Limb (tissue), 2 donors: ENCODE measurements at regions not wholly inside any gene's neighbourhood (a gene's known extent, or its start where the extent isn't known, plus 50 kb on each side); places are given as distances from the start of the nearest gene placed in this dataset.
"Not testable (repeated sequence)": the region's sequence is repeated elsewhere in the genome, so short reads cannot be mapped to it uniquely, and the experiment has no call there.

Experiments used
- DNase-seq, 2 donors: peaks; one replicate each; pipeline ENCODE4 v3.0.0-alpha.2; 2016; ENCODE audit errors: extremely low spot score in 2 of 2

DNA sequence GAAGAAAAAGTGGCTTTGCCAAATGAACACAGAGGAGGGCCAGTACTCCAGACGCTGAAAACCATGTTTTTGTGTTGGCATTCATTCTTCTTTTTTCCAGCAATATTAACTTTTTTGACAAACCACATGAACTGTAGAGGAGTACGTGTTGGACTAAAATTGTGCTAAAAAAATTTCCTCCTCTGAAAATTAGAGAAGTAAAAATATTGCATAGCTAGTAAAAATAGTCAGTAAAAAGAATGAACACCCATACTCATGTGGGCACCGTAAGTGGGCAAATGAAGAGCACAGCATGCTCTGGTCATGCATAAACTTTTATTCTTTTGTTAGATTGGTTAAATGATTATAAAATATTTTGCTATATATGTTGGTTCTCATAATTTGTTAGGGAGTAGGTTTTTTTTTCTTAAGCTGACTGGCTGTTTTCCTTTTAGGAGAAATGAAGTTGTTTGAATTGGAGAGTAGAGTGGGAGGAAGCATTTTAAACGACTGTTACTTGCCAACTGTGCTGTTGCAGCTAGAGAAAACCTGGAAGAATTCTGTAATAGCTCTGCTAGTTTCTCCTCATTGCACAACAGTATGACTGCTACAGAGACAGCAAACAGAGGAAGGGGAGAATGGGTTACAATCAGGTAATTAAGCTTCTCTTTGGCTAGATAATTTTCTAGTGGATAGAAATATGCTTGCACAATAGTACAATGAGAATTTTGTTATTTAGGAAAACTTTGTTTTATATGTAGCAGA, 222.4 kb downstream of the KCTD12 start:
- DNase-seq = peak in 1 of 2 donors; percentile 33

DNA sequence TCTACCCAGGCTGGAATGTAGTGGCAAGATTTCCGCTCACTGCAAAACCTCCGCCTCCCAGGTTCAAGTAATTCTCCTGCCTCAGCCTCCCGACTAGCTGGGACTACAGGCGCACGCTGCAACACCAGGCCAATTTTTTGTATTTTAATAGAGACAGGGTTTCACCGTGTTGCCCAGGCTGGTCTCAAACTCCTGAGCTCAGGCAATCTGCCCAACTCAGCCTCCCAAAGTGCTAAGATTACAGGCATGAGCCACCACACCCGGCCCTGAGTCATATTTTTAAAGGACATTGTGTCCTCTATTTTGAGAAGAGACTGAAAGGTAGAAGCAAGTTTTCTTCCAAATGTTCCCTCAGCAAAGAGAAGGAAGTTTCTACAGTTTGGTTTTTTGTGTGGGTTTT, 227.1 kb downstream of the KCTD12 start:
- DNase-seq = not testable (repeated sequence)

DNA sequence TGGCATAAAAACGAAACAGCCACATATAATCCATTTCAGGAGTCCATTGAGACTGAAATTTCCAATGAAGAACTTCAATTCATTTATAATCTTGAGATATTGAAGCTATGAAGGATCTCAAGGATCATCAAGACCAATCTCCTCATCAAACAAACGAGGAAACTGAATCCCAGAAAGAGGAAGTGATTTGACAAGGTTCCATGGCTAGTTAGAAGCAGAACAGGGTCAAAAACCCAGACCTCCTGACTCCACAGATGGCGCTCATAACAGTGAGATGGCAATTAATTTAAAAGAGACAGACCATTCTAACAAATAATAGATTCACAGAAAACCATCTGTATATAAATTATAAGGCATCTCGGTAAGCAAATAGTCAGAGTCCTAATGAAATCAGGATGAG, 229.7 kb downstream of the KCTD12 start:
- no peak for DNase-seq

DNA sequence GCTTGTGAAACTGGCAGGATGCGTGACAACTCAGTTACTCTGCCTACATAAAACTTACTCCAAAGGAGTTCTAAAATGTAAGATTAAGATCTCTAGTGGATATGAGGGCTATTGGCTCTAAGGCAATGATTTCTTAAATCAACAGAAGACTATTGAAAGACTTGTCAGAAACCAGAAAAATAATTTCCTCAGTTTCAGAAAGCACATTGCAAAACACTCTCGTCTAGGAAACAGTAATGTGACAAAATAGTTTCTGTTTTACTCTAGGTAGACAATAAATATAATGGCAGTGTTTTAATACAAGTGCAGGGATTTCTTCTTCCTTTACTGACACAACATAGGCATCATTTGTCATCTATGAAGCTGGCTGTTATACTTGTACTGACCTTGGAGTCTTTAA, 230.1 kb downstream of the KCTD12 start:
- no peak for DNase-seq

DNA sequence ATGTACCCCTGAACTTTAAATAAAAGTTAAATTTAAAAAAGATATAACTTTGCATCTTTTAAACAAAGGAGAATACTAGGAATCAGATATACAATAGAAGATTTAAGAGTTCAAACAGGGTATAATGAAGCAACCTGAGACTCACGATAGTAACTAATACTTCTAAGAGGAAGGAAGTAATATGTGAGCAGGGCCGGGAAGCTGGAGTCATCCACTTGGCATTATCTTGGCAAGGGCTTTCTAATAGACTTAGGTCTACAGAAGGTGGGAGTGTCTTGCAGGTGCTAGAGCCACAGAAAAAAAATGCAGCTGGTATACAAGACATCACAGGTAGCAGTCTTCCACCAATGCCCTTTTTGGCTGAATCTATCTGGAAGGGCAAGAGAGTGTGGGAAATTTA, 231.9 kb downstream of the KCTD12 start:
- DNase-seq = no peak

DNA sequence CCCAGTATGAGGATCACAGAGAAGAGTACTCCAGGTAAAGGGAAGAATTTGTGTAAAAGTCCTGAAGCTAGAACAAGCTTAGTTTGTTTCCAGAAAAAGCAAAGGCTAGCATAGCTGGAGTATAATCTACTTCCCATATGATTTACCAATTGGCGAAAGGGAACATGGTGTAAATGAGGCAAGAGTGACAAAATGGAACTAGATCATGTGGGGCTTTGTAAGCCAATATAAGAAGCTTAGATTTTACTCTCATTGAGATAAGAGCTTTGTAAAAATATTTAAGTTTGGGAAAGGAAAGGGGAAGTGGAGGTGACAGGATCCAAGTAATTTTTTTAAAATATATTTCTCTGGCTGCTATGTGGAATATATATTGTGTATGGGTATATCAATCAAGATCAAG, 234.9 kb downstream of the KCTD12 start:
- no peak for DNase-seq

DNA sequence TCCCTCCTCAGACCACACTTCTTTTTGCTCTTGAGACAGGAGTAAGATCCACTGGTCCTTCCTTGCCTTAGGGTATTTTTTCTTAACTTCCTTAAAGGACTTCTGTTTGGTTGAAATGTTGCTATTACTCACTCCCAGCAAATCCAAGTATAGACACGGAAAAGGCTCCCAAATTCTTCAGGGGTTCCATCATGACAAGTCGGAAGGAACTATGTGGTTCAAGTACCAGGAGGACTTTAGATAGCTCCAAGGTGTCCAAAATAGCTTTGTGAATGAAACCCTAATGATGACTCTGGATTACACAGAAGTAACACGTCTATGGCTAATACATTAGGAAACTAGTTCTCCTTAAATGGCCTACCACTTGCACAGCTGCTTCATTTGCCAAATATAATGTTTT, 238.7 kb downstream of the KCTD12 start:
- DNase-seq = no peak

DNA sequence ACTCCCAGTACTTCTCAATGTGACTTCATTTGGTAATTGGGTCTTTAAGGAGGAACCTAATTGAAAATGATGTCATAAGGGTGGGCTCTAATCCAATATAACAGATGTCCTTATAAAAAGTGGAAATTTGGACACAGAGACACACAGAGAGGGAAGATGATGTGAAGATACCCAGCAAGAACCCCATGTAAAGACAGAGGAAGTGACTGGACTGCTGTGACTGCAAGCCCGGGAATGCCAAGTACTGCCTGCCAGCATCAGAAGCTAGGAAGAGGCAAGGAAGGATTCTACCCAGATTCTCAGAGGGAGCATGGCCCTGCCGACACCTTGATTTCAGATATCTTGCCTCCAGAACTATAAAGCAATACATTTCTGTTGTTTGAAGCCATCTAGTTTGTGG, 239.3 kb downstream of the KCTD12 start:
- no peak for DNase-seq

DNA sequence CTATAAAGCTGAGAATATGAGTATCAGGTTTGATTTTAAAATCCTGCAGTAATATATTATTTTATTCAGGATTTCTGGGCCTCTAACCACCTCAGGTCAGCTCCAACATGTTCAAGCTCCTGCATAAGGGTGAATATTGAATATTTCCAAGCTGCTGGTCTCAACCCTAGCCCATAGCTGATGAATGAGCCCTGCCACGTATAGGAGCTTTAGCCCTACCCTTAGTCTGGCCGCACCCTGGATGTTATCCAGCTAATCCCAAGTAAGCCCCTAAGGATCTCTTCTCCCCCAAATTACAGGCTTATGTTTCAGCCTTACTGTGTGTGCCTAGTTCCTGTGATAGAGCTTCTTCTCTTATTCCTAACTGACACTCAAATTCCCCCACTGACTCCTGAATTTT, 240.6 kb downstream of the KCTD12 start:
- DNase-seq = no peak

DNA sequence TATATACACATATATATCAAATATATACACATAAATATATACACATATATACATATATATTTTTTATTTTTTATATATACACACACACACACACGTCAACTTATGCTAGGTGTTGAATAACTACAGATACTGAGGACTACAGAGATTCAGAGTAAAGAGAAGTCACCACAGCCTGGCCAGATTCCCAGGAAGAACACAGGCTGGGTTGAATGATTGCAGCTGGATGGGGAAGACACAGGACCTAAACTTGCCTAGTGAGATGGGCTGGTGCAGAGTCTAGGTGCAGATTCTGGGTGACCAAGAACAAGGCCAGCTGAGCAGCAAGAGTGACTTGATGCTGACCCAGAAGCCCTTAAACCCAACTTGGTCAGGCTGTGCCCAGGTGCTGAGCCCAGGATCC, 241.3 kb downstream of the KCTD12 start:
- no peak for DNase-seq

DNA sequence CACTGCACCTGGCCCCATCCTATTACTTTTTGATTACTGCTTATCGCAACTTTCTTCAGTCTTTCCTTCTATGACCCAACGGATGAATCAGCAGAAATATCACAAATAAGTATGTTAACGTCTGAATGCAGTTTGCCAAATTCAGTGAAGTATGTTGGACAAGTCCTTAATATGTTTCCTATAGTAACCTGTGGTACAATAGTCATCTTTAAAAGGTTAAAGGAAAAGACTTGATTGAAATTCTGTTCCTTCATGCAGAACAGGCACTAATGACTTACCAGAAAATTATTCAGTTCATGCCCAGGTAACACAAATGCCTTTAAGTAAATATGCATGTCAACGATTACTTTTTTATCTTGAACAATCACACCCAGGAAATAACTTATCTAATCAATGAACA, 242.6 kb downstream of the KCTD12 start:
- DNase-seq = no peak

DNA sequence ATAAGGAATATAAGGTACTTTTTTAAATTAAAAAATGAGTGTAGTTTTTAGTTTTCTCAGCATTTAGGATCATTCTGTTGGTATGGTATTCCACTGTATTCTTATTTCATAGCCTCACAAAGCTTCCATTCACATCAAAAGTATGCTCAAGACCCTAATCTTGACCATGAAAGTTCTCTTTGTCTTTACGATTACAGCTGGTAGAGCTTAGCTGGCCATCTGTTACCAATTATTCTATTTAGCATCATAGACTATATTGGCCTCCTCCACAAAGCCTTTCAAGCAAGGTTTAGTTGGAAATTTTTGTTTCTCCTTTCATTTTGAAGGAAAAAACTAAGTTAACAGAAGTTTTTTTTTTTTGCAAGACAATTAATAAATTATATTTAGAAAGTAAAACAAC, 245.1 kb downstream of the KCTD12 start:
- peak in 1 of 2 donors; percentile 81 for DNase-seq

DNA sequence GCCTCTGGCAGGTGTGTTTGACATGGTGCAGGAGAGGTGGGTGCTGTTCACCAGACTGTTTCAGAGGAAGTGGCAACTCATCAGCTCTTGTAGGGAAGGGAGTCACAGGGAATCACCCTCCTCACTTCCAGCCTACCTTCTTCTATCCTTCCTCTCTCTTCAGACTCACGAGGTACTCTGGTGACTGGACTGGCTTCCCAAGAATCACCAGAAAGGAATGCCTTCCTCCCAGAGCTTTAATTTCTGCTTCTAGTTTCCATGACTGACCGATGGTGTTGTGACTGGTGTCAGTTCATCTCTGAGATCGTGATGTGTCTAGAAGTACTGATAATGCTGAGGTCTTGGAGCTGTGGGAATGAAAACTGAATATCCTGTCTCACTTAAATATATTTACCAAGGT, 247.3 kb downstream of the KCTD12 start:
- no peak for DNase-seq

DNA sequence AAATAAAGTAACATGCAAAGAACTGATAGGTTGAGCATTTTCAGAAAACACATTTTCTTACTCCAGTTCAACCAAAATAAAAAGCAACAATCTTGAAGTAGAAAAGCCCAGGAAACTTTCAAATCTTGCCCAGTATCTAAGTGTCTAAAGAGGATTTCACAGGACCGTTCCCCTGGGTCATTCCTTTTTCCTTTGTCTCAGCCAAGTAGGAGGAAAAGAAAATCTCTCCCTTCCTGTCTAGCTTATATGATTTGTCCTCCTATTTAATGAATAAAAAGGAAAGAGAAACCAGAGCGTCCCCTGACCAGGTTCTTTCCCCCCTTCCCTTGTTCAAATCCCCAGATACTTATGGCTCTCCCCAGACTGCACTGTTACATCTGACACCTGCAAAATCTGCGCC, 248.0 kb downstream of the KCTD12 start:
- peak in 1 of 2 donors; percentile 37 for DNase-seq

DNA sequence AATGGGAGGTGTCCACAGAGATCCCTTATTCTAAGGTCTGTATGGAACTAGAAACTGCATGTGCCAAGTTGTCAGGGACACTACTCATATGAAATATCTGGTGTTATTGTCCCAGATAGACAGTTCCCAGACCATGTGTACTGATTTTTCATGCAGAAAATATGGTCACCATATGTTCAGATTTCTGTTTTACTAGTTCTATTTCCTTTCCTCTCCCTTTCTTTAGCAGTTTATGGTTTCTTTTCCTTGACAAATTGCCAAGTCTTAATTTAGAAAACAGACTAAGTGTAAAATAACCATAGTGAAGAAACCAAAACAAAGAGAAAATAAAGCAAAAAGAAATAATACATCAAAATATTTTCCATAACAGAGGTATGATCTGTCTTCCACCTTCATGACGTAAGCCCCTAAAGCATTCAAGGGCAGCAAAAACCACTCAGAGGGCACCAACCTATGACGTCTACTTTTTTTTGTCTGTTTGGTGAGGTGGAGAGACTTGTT, 248.5 kb downstream of the KCTD12 start:
- peak in 1 of 2 donors; percentile 79 for DNase-seq

DNA sequence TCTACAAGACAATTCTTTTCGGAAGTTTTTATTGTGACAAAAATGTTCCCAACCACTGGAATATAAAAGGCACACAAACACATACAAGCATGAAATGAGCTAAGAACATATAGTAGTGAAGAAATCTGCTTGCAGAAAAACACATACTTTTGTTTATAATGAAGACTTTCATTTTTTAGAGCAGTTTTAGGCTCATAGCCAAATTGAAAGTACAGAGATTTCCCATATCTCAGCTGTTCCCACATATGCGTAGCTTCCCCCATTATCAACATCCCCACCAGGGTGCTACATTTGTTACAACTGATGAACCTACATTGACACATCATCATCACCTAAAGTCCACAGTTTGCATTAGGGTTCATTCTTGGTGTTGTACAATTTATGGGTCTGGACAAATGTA, 249.4 kb downstream of the KCTD12 start:
- DNase-seq = peak in 1 of 2 donors; percentile 29

DNA sequence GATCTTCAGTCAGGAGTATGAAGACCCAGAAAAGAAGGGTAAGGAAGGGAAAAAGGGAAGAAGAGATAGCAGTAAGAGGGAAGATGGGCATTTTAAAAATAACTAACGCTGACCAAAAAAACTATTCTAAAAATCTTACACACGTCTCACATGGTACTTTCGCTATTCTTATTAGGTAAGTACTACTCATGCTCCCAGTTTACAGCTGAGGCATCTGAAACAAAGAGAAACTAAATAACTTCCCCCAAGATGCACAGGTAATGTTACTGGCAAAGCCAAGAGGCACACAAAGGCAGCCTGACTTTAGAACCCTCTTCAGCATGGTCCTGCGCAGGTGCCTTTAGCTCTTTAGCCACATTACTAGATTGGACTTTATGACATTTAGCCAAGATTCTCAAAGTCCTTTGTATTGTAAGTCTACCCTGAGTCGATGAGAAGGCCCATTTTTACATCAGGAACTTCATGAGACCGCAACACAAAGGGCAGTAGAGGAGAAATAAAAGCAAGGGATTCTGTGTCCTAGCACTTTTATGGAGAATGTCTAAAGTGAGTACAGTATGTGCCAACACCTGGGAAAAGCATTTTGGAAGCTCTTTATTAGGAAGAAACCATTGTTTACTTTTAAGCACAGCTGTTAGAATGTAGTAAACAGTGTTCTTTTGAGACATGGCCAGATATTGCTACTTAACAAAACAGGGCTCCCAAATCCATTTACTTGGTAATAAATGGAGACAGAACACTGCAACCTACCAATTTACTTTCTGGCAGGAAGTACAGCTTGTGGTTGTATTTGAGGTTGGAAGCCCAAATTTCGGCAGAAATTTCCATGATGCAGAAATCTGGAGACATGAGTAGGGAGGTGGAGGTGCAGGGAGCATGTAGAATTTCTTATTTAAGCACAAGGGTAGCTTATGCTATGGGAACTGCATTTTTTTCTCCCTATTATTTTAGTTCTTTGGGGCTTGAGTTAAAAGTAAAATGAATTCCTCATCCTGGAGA, 250.7 kb downstream of the KCTD12 start:
- peak in 1 of 2 donors; percentile 44 for DNase-seq

DNA sequence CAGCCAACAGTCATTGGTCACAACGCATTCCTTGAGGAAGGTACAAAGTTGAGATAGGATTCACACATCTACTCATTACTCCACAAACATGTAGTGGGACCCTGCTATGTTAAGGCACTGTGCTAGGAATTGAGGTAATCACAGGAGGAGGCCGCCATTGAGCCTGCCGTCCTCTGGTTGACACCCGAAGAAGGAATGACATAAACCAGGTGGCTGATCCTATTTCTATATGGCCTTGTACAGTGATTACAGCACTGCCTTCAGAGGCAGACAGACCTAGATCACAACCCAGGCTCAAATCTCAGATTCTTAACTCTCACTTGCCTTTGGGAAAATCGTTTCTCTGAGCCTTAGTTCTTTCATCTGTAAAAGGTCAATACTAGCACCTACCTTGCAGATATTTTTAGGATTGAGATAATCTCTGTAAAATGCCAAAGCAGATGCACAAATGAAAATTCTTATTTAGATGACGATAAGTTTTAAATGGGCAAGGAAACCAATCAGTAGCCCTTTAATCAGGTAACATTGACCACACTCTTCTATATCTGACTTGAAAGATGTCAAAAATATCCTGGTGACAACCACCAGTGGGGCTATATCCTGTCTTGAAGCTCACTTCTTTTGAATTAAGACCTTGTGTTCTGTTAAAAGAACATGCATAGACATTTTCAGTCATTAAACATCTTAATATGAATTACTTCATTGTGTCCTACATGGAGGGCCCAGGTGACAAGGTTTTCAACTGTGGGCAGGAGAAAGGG, 251.6 kb downstream of the KCTD12 start:
- no peak for DNase-seq

DNA sequence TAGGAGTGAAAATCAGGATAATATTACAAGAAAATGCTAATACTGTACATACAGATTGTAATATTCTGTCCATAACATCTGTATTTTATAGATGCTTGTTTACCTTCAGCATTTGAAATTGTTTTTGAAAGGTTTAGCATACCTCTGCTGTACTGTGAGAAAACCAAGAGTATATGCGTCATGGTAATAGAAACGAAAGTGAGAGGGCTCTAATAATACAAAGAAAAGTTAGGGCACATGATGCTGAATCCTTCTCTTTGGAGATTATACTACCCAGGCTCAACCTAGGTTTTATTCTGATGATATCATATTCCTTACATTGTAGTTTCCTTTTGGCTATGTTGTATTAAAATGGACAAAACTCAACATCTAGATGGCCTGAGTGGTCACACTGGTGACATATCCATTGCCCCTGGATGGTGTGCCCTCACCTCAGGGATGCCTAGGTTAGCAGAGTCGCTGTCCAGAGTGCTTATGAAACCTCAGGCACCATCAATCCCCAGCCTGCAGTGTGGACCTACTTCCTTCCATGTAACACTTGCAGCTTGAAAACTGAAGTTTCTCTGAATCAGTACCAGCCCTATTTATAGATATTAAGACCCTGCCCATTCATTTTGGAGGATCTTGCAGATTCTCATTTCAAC, 253.7 kb downstream of the KCTD12 start:
- no peak for DNase-seq

DNA sequence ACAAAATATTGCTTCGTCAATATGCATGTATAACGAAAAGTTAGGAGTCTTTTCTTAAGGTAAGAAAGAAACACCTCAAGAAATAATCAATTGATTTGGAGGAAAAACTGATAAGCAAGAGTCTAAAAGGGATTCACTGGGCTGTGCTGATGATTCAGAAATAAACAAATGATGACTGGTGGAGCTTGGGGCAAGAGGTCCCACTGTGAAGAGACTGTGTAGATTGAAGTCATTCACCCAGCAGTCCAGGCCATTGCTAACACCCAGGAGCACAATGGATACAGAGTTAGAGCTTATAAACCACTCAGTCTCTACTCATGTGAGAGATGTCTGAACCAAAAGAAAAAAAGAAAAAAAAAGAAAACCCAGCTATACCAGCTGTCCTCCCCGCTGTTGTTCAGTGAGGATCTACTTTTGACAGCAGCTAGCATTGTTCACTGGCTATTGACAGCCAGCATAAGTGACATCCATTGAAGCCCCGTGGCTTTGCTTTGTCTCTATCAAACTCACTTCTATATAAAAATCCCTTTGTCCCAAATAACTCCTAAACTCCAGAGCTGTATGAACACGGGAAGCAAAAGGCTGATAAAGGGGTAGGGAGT, 255.5 kb downstream of the KCTD12 start:
- no peak for DNase-seq
